HS-27A (cell line): ENCODE measurements at regions not wholly inside any gene's neighbourhood (a gene's known extent, or its start where the extent isn't known, plus 50 kb on each side); places are given as distances from the start of the nearest gene placed in this dataset.

Source experiments
- DNase-seq: peaks from one replicate; pipeline ENCODE4 v3.0.0-alpha.2; 2012; ENCODE audit warnings: low read depth, missing footprints

DNA sequence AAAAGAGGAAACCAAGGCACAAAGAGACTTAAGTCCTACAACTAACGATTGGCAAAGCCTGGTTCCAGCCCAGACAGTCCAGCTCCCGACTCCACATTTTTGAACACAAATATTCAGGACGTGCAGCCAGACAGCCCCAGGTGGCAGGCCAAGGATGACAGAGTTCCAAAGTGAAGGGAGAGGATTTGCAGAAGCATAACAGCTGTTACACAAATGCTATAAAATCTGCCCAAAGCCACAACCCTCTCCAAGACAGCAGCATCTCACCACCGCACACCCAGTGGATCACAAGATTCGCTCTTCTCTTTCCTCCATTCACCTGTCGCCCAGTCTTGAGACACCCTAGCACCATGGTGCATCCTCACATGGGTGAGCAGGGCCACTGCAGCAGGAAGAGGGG lies 227.1 kb upstream of the ID2 start:
- DNase-seq = no peak

- DNase-seq = no peak
These were observed 226.4 kb upstream of the ID2 start for GRCh38 chr2:8455236-8456150.

- no peak for DNase-seq
These were observed 225.4 kb upstream of the ID2 start for GRCh38 chr2:8456151-8457091.

- no peak for DNase-seq
These were observed 224.8 kb upstream of the ID2 start for GRCh38 chr2:8457092-8457481.

DNA sequence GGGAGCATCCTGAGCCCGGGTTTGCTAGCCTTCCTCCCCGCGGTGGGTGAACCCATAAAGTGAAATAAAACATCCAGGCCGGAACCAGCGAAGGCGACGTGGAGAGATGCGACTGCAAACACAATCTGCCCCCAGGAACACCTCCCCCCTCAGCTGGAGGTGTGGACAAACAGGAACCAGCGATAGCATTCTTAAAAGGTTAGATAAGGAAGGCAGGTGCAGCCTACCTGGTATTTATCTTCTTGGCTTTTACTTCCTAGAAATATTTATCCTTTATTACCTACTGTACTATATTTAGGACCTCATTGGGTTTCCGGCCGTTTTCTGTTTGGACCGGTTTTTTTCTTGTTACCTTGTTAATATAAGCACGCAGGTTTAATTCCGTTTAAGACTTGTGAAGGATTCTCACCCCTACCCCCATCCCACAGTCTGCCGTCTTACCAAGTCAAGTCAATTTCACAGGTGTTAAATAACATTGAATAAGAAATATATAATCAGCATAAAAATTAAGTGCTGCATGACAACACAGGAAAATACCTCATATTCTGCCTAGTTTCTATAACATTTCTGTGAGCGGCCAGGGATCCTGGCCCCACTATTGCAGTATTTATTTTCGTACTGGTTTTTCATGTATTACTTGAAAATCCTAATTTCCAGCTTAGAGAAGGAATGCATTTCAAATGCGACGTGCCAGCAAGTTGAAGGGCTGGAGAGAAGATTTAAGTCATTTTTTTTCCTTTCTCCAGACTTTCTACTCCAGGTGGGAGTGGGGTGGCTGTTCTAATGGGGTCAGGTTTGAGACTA lies 224.0 kb upstream of the ID2 start:
- DNase-seq = no peak

GRCh38 chr2:8458503-8459459 lies 223.1 kb upstream of the ID2 start:
- DNase-seq = no peak

DNA sequence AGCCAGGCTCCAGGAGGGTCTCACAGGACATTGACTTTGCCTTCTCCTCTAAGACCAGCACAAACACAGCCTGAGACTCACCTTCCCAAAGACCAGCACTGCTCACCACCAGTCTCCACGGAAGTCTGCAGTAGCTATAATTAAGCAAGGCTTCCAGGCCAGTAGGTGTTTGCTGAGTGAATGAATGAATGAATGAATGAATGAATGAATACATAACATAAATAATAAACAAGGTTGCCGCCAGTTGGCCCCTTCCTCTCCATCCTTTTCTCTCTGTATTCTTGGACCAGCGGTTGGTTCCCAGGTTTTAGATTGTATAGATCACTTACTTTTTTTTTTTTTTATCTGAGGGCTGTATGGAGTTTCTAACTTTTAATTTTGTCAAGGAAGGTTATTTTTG lies 222.4 kb upstream of the ID2 start:
- DNase-seq = no peak

DNA sequence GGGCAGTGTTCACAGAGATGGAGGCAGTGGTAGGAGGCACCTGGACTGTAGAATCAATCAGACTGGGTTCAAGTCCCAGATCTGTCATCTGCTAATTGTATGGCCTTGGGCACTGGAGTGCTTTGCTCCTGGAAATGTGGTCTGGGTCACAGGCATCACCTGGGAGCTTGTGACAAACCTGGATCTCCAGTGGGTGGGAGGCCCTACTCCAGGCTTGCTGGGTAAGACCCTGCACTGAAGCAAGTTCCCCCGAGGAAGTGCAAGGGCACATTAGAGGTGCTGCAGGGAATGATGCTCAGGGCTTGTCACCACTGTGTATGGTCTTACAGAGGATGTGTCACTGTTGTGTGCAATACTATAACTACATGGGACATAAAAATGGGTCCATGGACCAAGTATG lies 220.5 kb upstream of the ID2 start:
- no peak for DNase-seq

GRCh38 chr2:8462280-8462679 lies 219.6 kb upstream of the ID2 start:
- DNase-seq = no peak

- no peak for DNase-seq
These were observed 218.8 kb upstream of the ID2 start for GRCh38 chr2:8462899-8463648.

GRCh38 chr2:8465560-8465959 lies 216.3 kb upstream of the ID2 start:
- no peak for DNase-seq

DNA sequence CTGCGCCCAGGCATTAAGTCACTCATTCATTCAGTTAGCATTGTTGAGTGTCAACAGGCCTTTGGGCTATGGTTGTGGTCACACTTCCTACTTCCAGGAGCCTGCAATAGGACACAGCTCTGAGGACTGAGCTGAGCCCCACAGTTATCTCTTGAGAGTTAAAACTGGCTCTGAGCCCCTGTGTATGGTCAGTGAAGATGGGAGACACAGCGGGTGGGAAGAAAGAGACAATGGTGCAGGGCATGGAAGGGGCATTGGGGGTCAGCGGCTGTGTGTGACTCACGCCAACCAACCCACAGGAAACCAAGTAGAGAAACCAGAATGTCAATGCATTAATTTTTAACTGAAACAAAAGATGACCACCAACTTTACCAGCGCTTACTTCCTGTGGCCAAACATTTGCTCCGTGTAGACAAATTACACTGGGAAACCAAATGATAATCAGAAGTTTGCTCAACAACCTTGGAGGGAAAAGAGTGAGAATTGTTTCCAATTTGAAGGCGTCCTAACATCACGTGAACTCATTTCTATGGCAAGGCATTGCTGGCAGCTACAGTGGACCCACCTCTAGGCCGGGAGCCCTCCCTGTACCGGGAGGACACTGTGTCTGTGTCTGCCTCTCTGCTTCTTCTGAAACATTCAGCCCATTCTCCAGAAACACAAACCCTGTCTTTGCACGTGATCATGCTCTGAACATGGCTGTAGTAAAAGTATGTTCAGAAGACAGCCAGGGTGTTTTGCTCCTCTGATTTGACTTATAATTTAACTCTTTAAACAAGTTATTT lies 212.0 kb upstream of the ID2 start:
- no peak for DNase-seq

DNA sequence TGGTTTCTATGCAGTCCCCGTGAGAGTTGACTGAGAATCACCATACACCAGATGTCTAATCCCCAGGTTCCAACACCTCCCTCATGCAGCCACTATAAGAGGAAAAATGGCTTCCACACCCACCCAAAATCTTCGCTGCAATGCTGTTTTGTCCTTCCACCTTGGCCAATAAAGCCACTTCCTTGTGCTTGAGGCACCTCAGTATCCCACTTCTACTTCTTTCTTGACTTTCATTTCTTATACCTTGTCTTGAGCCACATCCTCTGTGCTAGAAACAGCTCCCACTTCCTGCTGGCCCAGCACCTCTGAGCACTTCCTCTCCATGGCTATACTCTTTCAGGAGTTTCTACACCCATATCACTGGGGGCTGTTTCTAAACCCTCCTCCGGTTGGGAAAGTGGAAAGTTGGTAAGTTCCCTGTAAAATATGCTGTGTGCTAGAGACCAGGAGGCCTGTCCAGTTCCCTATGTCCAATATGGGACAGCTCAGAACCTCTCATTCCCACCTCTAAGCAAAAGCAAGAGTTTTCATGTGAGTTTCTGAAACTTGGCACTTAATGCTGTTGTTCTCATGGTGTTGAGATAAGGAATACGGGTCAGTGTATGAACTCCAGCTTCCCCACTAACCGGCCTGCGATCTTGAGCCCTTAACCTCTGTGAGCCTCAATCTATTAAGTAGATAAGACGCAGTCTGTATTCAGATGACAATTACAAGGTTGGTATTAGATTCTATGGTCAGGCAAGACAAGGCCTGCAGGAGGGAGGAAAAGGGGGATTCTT lies 209.1 kb upstream of the ID2 start:
- DNase-seq = no peak

- DNase-seq = no peak
These were observed 206.4 kb upstream of the ID2 start for GRCh38 chr2:8475349-8476031.

- DNase-seq = no peak
These were observed 204.0 kb upstream of the ID2 start for GRCh38 chr2:8477552-8478470.

- no peak for DNase-seq
These were observed 203.4 kb upstream of the ID2 start for GRCh38 chr2:8478471-8478793.

GRCh38 chr2:8479298-8479697 lies 202.6 kb upstream of the ID2 start:
- no peak for DNase-seq
